Prostate gland (tissue), 2 donors: ENCODE measurements at regions not wholly inside any gene's neighbourhood (a gene's known extent, or its start where the extent isn't known, plus 50 kb on each side); places are given as distances from the start of the nearest gene placed in this dataset.

ENCODE experiments used
- DNase-seq: peaks from one replicate; pipeline ENCODE4 v3.0.0-alpha.2; 2019; ENCODE audit warnings: low spot score
- H3K27ac ChIP-seq, 2 donors: fragments of 200-600 bp; sonication (generic); 2 replicates each; pipeline ENCODE4 v1.5.1; 2017 to 2019
- H3K27me3 ChIP-seq: fragments of 200-600 bp; sonication (generic); replicated peaks from 2 replicates; pipeline ENCODE4 v1.5.1; 2019; ENCODE audit not compliant: insufficient read depth
- H3K36me3 ChIP-seq, 2 donors: fragments of 200-600 bp; sonication (generic); 1 replicate in 1 of 2; 2 replicates in 1 of 2; pipeline versions ENCODE4 v1.5.1 to v1.8.1; 2017 to 2019
- H3K4me1 ChIP-seq: fragments of 200-600 bp; sonication (generic); replicated peaks from 2 replicates; pipeline ENCODE4 v1.5.1; 2019
- H3K4me3 ChIP-seq, 2 donors: fragments of 200-600 bp; sonication (generic); 2 replicates each; pipeline ENCODE4 v1.5.1; 2017 to 2019
- H3K9me3 ChIP-seq: fragments of 200-600 bp; sonication (generic); 2 replicates; pipeline ENCODE4 v1.5.1; 2017
- CTCF ChIP-seq, 4 experiments: fragments of 200-600 bp in 2 of 4; fragments of 450-650 bp in 2 of 4; sonication (generic) in 2 of 4; IDR thresholded peaks; 1 replicate in 3 of 4; 2 replicates in 1 of 4; pipeline ENCODE4 v1.5.1; 2016 to 2019; ENCODE audit warnings: antibody characterized with exemption in 4 of 4, mild to moderate bottlenecking in 2 of 4, moderate library complexity in 2 of 4
- POLR2A ChIP-seq: fragments of 450-650 bp; IDR thresholded peaks from one replicate; pipeline ENCODE4 v1.6.1; 2016; ENCODE audit warnings: antibody characterized with exemption, mild to moderate bottlenecking
- POLR2AphosphoS5 ChIP-seq: sonication (generic); formaldehyde crosslinking; IDR thresholded peaks from one replicate; pipeline ENCODE4 v1.6.1; 2017; ENCODE audit warnings: antibody characterized with exemption
- WGBS: methylation state at CpG from one replicate; pipeline ENCODE4 v1.1.5; 2018; 5-methylcytosine and 5-hydroxymethylcytosine counted together
- intact Hi-C: fragments of 100-400 bp; cut with DNase I; formaldehyde crosslinking; loops from one replicate; pipeline ENCODE4 v1.14.2; 2022

- Histone ChIP-seq H3K36me3 (no peaks in the 10 kb centered on the region), H3K27ac (no peak overlapping the region), H3K9me3 (no peaks in the 10 kb centered on the region), H3K27me3 (no peaks in the 10 kb centered on the region), H3K4me3 (no peak overlapping the region), H3K4me1 (no peaks in the 10 kb centered on the region)
- no peak for TF ChIP-seq CTCF (IDR thresholded peaks at IDR 0.05)
- no peak for TF ChIP-seq POLR2A
- no peak for TF ChIP-seq POLR2AphosphoS5
- DNase-seq, result no peak
- intact Hi-C loops, result no loop called here
- WGBS, result 9% methylated on average over 3 of the region's 3 CpGs
These were observed 84.1 kb upstream of the KLHL25 start for GRCh38 chr15:85878828-85879225.

GRCh38 chr15:85879334-85880163, 84.8 kb upstream of the KLHL25 start:
- no peak for DNase-seq
- TF ChIP-seq POLR2AphosphoS5 (no peak), POLR2A (no peak), CTCF (IDR thresholded peaks at IDR 0.05) (no peak)
- Histone ChIP-seq H3K27ac (no peak overlapping the region), H3K9me3 (no peaks in the 10 kb centered on the region), H3K36me3 (no peaks in the 10 kb centered on the region), H3K27me3 (no peaks in the 10 kb centered on the region), H3K4me3 (no peak overlapping the region), H3K4me1 (no peaks in the 10 kb centered on the region)
- WGBS, result 76% methylated on average over 20 of the region's 20 CpGs
- intact Hi-C loops, result no loop called here

DNA sequence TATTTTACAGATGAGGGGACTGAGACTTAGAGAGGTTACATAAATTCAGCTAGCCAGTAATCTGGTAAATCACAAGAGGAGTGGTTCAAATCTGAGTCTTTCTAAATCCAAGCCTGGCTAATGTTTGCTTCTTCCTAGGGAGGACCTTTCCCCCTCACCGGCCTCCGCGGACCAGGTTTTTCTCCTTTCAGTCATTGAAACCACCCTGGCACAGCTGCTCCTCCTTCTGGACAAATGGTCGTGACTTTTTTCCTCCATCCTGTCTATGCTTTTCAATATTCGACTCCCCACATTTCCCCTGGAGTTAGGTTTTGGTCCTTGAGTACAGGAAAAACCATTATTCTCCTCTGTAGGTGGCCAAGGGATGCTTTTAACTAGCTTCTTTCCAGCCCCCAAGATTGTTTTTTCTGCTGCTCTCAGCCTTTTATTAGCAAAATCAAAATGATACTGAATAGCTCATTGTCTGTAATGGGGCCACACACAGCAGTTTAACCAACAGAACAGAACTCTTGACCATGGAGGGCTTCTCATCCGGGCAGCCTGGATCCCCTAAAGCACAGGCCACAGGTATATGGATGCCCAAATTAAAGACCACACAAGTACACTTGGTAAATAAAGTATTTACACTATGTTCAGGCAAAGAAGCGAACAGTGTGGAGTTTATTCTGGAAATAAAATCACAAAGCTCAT, 85.9 kb upstream of the KLHL25 start:
- no peaks in the 10 kb centered on the region for H3K9me3 ChIP-seq
- TF ChIP-seq POLR2AphosphoS5, result no peak
- no peak for TF ChIP-seq CTCF (IDR thresholded peaks at IDR 0.05)
- TF ChIP-seq POLR2A, result no peak
- no peaks in the 10 kb centered on the region for H3K4me1 ChIP-seq
- intact Hi-C loops, result no loop called here
- no peaks in the 10 kb centered on the region for H3K36me3 ChIP-seq
- 61% methylated on average over 7 of the region's 7 CpGs for WGBS
- no peaks in the 10 kb centered on the region for H3K27me3 ChIP-seq
- no peak overlapping the region for H3K27ac ChIP-seq
- DNase-seq, result no peak
- no peak overlapping the region for H3K4me3 ChIP-seq

- 61% methylated on average over 8 of the region's 8 CpGs for WGBS
- no peak overlapping the region for H3K4me3 ChIP-seq
- TF ChIP-seq POLR2A (no peak), POLR2AphosphoS5 (no peak), CTCF (IDR thresholded peaks at IDR 0.05) (no peak)
- H3K4me1 ChIP-seq, result no peaks in the 10 kb centered on the region
- H3K27ac ChIP-seq, result no peak overlapping the region
- DNase-seq, result no peak
- intact Hi-C loops, result no loop called here
- no peaks in the 10 kb centered on the region for H3K36me3 ChIP-seq
- no peaks in the 10 kb centered on the region for H3K27me3 ChIP-seq
- no peaks in the 10 kb centered on the region for H3K9me3 ChIP-seq
These were observed 91.6 kb upstream of the KLHL25 start for GRCh38 chr15:85886309-85886811.
